Hindlimb muscle (tissue), 1 donor: ENCODE measurements at regions not wholly inside any gene's neighbourhood (a gene's known extent, or its start where the extent isn't known, plus 50 kb on each side); places are given as distances from the start of the nearest gene placed in this dataset.
A peak's percentile ranks its signal among the peaks of the same experiment; 100 is the strongest.
"Not testable (repeated sequence)": the region's sequence is repeated elsewhere in the genome, so short reads cannot be mapped to it uniquely, and the experiment has no call there.

Source experiments
- DNase-seq: peaks from one replicate; pipeline ENCODE4 v3.0.0-alpha.2; 2013

- DNase-seq, result no peak
Observed at GRCh38 chr18:68428661-68429060, 286.2 kb downstream of the TMX3 start.

GRCh38 chr18:68427951-68428401 lies 286.9 kb downstream of the TMX3 start:
- DNase-seq, result peak; percentile 13

GRCh38 chr18:68426731-68427315 lies 288.1 kb downstream of the TMX3 start:
- no peak for DNase-seq

- no peak for DNase-seq
Observed at GRCh38 chr18:68418881-68419280, 296.0 kb downstream of the TMX3 start.

- DNase-seq, result no peak
Observed at GRCh38 chr18:68418226-68418868, 296.6 kb downstream of the TMX3 start.

GRCh38 chr18:68417826-68418225 lies 297.1 kb downstream of the TMX3 start:
- DNase-seq, result no peak

GRCh38 chr18:68417166-68417799 lies 297.6 kb downstream of the TMX3 start:
- DNase-seq, result no peak

- DNase-seq, result no peak
Observed at GRCh38 chr18:68414407-68414806, 300.5 kb downstream of the TMX3 start.

- no peak for DNase-seq
Observed at GRCh38 chr18:68409576-68409975, 305.3 kb downstream of the TMX3 start.

- no peak for DNase-seq
Observed at GRCh38 chr18:68406761-68407160, 308.1 kb downstream of the TMX3 start.

GRCh38 chr18:68402784-68403183 lies 312.1 kb downstream of the TMX3 start:
- no peak for DNase-seq

- no peak for DNase-seq
Observed at GRCh38 chr18:68400889-68401288, 314.0 kb downstream of the TMX3 start.

- no peak for DNase-seq
Observed at GRCh38 chr18:68399721-68400120, 315.2 kb downstream of the TMX3 start.

GRCh38 chr18:68397241-68398035 lies 317.5 kb downstream of the TMX3 start:
- no peak for DNase-seq

- DNase-seq, result no peak
Observed at GRCh38 chr18:68394705-68395104, 320.2 kb downstream of the TMX3 start.

- DNase-seq, result no peak
Observed at GRCh38 chr18:68391801-68392200, 323.1 kb downstream of the TMX3 start.

- DNase-seq, result no peak
Observed at GRCh38 chr18:68387246-68387645, 327.7 kb downstream of the TMX3 start.

- not testable (repeated sequence) for DNase-seq
Observed at GRCh38 chr18:68383979-68384378, 330.9 kb downstream of the TMX3 start.

GRCh38 chr18:68376926-68377325 lies 338.0 kb downstream of the TMX3 start:
- DNase-seq, result no peak

- DNase-seq, result no peak
Observed at GRCh38 chr18:68362907-68363306, 352.0 kb downstream of the TMX3 start.

GRCh38 chr18:68355637-68356036 lies 359.3 kb downstream of the TMX3 start:
- DNase-seq, result no peak

- no peak for DNase-seq
Observed at GRCh38 chr18:68354176-68354575, 360.7 kb downstream of the TMX3 start.

- DNase-seq, result no peak
Observed at GRCh38 chr18:68342039-68342659, 372.8 kb downstream of the TMX3 start.
